SK-N-SH (cell line): ENCODE measurements at regions not wholly inside any gene's neighbourhood (a gene's known extent, or its start where the extent isn't known, plus 50 kb on each side); places are given as distances from the start of the nearest gene placed in this dataset.

Source experiments
- CTCF ChIA-PET: fragments of 300-600, 350-600 bp; formaldehyde crosslinking; extraction: SDS; loops from one replicate; lab custom pipeline; 2021; lab: Yijun Ruan, JAX
- POLR2A ChIA-PET: fragments of 350-600 bp; sonication (Branson Sonifier 250); formaldehyde crosslinking; extraction: SDS; loops from one replicate; lab custom pipeline; 2020; ENCODE audit warnings: antibody characterized with exemption, inconsistent platforms; lab: Yijun Ruan, JAX
- DNase-seq: peaks from one replicate; pipeline ENCODE4 v3.0.0; 2012
- H2AFZ ChIP-seq: fragments of 200-600 bp; sonication (generic); 2 replicates; pipeline ENCODE4 v1.8.1; 2016; ENCODE audit warnings: antibody characterized with exemption, mild to moderate bottlenecking, low read depth
- H3F3A ChIP-seq: fragments of 200-600 bp; sonication (generic); replicated peaks from 2 replicates; pipeline ENCODE3; 2016; ENCODE audit warnings: antibody characterized with exemption, mild to moderate bottlenecking; ENCODE audit not compliant: insufficient read depth
- H3K27ac ChIP-seq, 2 experiments: fragments of 200-500 bp in 1 of 2; fragments of 200-600 bp in 1 of 2; sonication (Bioruptor generic) in 1 of 2; sonication (generic), shearing (Covaris generic) in 1 of 2; 2 replicates each; pipeline versions ENCODE4 v1.5.1 to v1.6.1; 2014 to 2016; ENCODE audit warnings: low read depth in 2 of 2, inconsistent platforms in 1 of 2, low read length in 1 of 2, mild to moderate bottlenecking in 1 of 2, mixed read lengths in 1 of 2
- H3K27me3 ChIP-seq: fragments of 200-600 bp; sonication (generic), shearing (Covaris generic); 2 replicates; pipeline ENCODE4 v1.6.1; 2016; ENCODE audit warnings: mixed run types; ENCODE audit not compliant: insufficient read depth
- H3K36me3 ChIP-seq, 2 experiments: fragments of 200-500 bp in 1 of 2; fragments of 200-600 bp in 1 of 2; sonication (Bioruptor generic) in 1 of 2; sonication (generic) in 1 of 2; replicated peaks in 1 of 2; 2 replicates each; pipeline versions ENCODE3 to v1.5.1; 2014 to 2016; ENCODE audit warnings: low read length in 1 of 2, mild to moderate bottlenecking in 1 of 2; ENCODE audit not compliant: insufficient read depth in 2 of 2, control insufficient read depth in 1 of 2
- H3K4me1 ChIP-seq, 2 experiments: fragments of 200-500 bp in 1 of 2; fragments of 200-600 bp in 1 of 2; sonication (Bioruptor generic) in 1 of 2; sonication (generic), shearing (Covaris generic) in 1 of 2; 2 replicates each; pipeline versions ENCODE4 v1.5.1 to v1.6.1; 2014 to 2016; ENCODE audit warnings: low read depth in 1 of 2, low read length in 1 of 2, mixed run types in 1 of 2; ENCODE audit not compliant: insufficient read depth in 2 of 2, control insufficient read depth in 1 of 2
- H3K4me2 ChIP-seq: fragments of 200-600 bp; sonication (generic), shearing (Covaris generic); 2 replicates; pipeline ENCODE4 v1.6.1; 2017; ENCODE audit warnings: mixed run types
- H3K4me3 ChIP-seq, 2 experiments: fragments of 200-500 bp in 1 of 2; fragments of 200-600 bp in 1 of 2; sonication (Bioruptor generic) in 1 of 2; sonication (generic), shearing (Covaris generic) in 1 of 2; 2 replicates each; pipeline versions ENCODE4 v1.5.1 to v1.8.1; 2014 to 2016; ENCODE audit warnings: low read depth in 2 of 2, inconsistent platforms in 1 of 2, low read length in 1 of 2, mild to moderate bottlenecking in 1 of 2, mixed read lengths in 1 of 2, moderate library complexity in 1 of 2
- H3K79me2 ChIP-seq: fragments of 200-600 bp; sonication (generic); 2 replicates; pipeline ENCODE4 v1.8.1; 2017; ENCODE audit warnings: mild to moderate bottlenecking; ENCODE audit not compliant: insufficient read depth
- H3K9ac ChIP-seq: fragments of 200-600 bp; sonication (generic); 2 replicates; pipeline ENCODE4 v1.6.1; 2017; ENCODE audit warnings: mixed run types
- H3K9me2 ChIP-seq: fragments of 200-600 bp; sonication (generic); 2 replicates; pipeline ENCODE4 v1.6.1; 2017; ENCODE audit warnings: mixed run types
- H3K9me3 ChIP-seq: fragments of 200-600 bp; sonication (generic); 2 replicates; pipeline ENCODE4 v1.6.1; 2017; ENCODE audit warnings: mixed run types, mild to moderate bottlenecking, moderate library complexity
- H4K20me1 ChIP-seq: fragments of 200-600 bp; sonication (generic); 2 replicates; pipeline ENCODE4 v1.6.1; 2017; ENCODE audit warnings: mild to moderate bottlenecking, mixed run types; ENCODE audit not compliant: insufficient read depth
- CTCF ChIP-seq: fragments of 200-600 bp; sonication (generic); IDR thresholded peaks from 2 replicates; pipeline ENCODE4 v1.6.1; 2017; ENCODE audit warnings: antibody characterized with exemption, mild to moderate bottlenecking, moderate library complexity
- ELF1 ChIP-seq: IDR thresholded peaks from 2 replicates; pipeline ENCODE4 v1.4.0; 2012
- EP300 ChIP-seq, 2 experiments: IDR thresholded peaks; 2 replicates each; pipeline versions ENCODE4 v1.4.0 to v1.6.1; 2012; ENCODE audit warnings: borderline replicate concordance in 1 of 2, low read depth in 1 of 2, low read length in 1 of 2
- FOXJ3 ChIP-seq: sonication (generic); formaldehyde crosslinking; IDR thresholded peaks from 2 replicates; pipeline ENCODE4 v1.5.1; 2020; ENCODE audit warnings: mild to moderate bottlenecking, missing genetic modification reagents
- FOXM1 ChIP-seq: IDR thresholded peaks from 2 replicates; pipeline ENCODE4 v1.4.0; 2012; ENCODE audit warnings: low read depth, mild to moderate bottlenecking
- GATA2 ChIP-seq: sonication (generic); formaldehyde crosslinking; IDR thresholded peaks from 2 replicates; pipeline ENCODE4 v1.5.0; 2020; ENCODE audit warnings: mild to moderate bottlenecking, missing genetic modification reagents
- JUND ChIP-seq: IDR thresholded peaks from 2 replicates; pipeline ENCODE4 v1.4.0; 2012
- MXI1 ChIP-seq: IDR thresholded peaks from 2 replicates; pipeline ENCODE4 v1.6.1; 2012; ENCODE audit warnings: mild to moderate bottlenecking, low read depth, low read length, improper control_type of control experiment
- NFIC ChIP-seq: IDR thresholded peaks from 2 replicates; pipeline ENCODE4 v1.4.0; 2012; ENCODE audit warnings: borderline replicate concordance
- NRF1 ChIP-seq: IDR thresholded peaks from 2 replicates; pipeline ENCODE4 v1.6.1; 2012; ENCODE audit warnings: low read depth, mild to moderate bottlenecking, low read length
- RAD21 ChIP-seq: IDR thresholded peaks from 2 replicates; pipeline ENCODE4 v1.6.1; 2012; ENCODE audit warnings: mild to moderate bottlenecking, low read length
- SIN3A ChIP-seq: IDR thresholded peaks from 2 replicates; pipeline ENCODE4 v1.6.1; 2012; ENCODE audit warnings: low read depth, mild to moderate bottlenecking, low read length, moderate library complexity, borderline replicate concordance
- TCF12 ChIP-seq: IDR thresholded peaks from 2 replicates; pipeline ENCODE4 v1.4.0; 2012
- ZBTB33 ChIP-seq: IDR thresholded peaks from 2 replicates; pipeline ENCODE4 v1.4.0; 2012; ENCODE audit warnings: low read depth, borderline replicate concordance
- WGBS: methylation state at CpG from one replicate; pipeline ENCODE4 v1.1.6; 2017; ENCODE audit warnings: low lambda C conversion rate; 5-methylcytosine and 5-hydroxymethylcytosine counted together

GRCh38 chr6:4466769-4467480 is 309.3 kb upstream of the CDYL start:
- Histone ChIP-seq H3K9ac (no peak overlapping the region), H3K4me1 (no peaks in the 10 kb centered on the region), H3K4me2 (no peak overlapping the region), H3K27ac (no peak overlapping the region), H2AFZ (no peak overlapping the region), H3K4me3 (no peak overlapping the region), H3K9me2 (no peaks in the 10 kb centered on the region), H3K9me3 (no peaks in the 10 kb centered on the region), H3K27me3 (no peaks in the 10 kb centered on the region; the same call in 1 of the 2 replicates), H3K36me3 (no peaks in the 10 kb centered on the region), H3F3A (no peaks in the 10 kb centered on the region), H4K20me1 (no peaks in the 10 kb centered on the region), H3K79me2 (no peaks in the 10 kb centered on the region)
- DNase-seq: no peak
- 30% methylated on average over 9 of the region's 9 CpGs for WGBS
- ChIA-PET CTCF (no interaction called here), POLR2A (no interaction called here)
- TF ChIP-seq RAD21 (0 out of 2 replicates have a peak, but pooled peaks have one; percentile 7), ZBTB33 (no peak), CTCF (peak; percentile 24), MXI1 (no peak), SIN3A (no peak), JUND (no peak), FOXM1 (no peak)

- Histone ChIP-seq H3K27ac (no peak overlapping the region), H4K20me1 (no peaks in the 10 kb centered on the region), H3K9me3 (no peaks in the 10 kb centered on the region), H2AFZ (no peak overlapping the region; the same call in 1 of the 2 replicates), H3K4me2 (no peak overlapping the region), H3F3A (no peaks in the 10 kb centered on the region), H3K27me3 (no peaks in the 10 kb centered on the region; the same call in 1 of the 2 replicates), H3K36me3 (no peaks in the 10 kb centered on the region), H3K9me2 (no peaks in the 10 kb centered on the region), H3K4me3 (no peak overlapping the region), H3K4me1 (no peaks in the 10 kb centered on the region), H3K9ac (no peak overlapping the region), H3K79me2 (no peaks in the 10 kb centered on the region)
- ChIA-PET POLR2A (no interaction called here), CTCF (no interaction called here)
- 13% methylated on average over 7 of the region's 7 CpGs for WGBS
- TF ChIP-seq MXI1: no peak
- TF ChIP-seq ELF1: no peak
- TF ChIP-seq FOXM1: no peak
- TF ChIP-seq GATA2 (CRISPR knock-in tag): no peak
- no peak for TF ChIP-seq TCF12
- TF ChIP-seq SIN3A: no peak
- no peak for TF ChIP-seq CTCF
- TF ChIP-seq NRF1: no peak
- TF ChIP-seq EP300 (IDR thresholded peaks at IDR 0.05; ENCODE audit: borderline replicate concordance in 1 of 2, low read depth in 1 of 2, low read length in 1 of 2): no peak
- TF ChIP-seq NFIC: no peak
- TF ChIP-seq JUND: no peak
- no peak for TF ChIP-seq FOXJ3 (CRISPR knock-in tag)
- no peak for DNase-seq
Observed at GRCh38 chr6:4466261-4466660, 309.9 kb upstream of the CDYL start.
